Thyroid gland (tissue), 4 donors: ENCODE measurements at regions not wholly inside any gene's neighbourhood (a gene's known extent, or its start where the extent isn't known, plus 50 kb on each side); places are given as distances from the start of the nearest gene placed in this dataset.

Experiments
- DNase-seq, 2 donors: peaks; one replicate each; pipeline ENCODE4 v3.0.0-alpha.2; 2019
- H3K27ac ChIP-seq, 3 donors: fragments of 200-600 bp; sonication (generic); 1 replicate in 2 of 3; 2 replicates in 1 of 3; pipeline ENCODE4 v1.5.1; 2016 to 2019; ENCODE audit warnings: mild to moderate bottlenecking in 1 of 3, moderate library complexity in 1 of 3
- H3K27me3 ChIP-seq: fragments of 200-600 bp; sonication (generic); one replicate; pipeline ENCODE4 v1.5.1; 2019
- H3K36me3 ChIP-seq, 2 donors: fragments of 200-600 bp; sonication (generic); one replicate each; pipeline ENCODE4 v1.5.1; 2016 to 2019
- H3K4me1 ChIP-seq, 2 donors: fragments of 200-600 bp; sonication (generic); one replicate each; pipeline ENCODE4 v1.5.1; 2017 to 2019
- H3K4me3 ChIP-seq, 3 donors: fragments of 200-600 bp; sonication (generic); replicated peaks in 1 of 3; 1 replicate in 2 of 3; 2 replicates in 1 of 3; pipeline ENCODE4 v1.5.1; 2016; ENCODE audit warnings: mild to moderate bottlenecking in 1 of 3
- H3K9me3 ChIP-seq: fragments of 200-600 bp; sonication (generic); one replicate; pipeline ENCODE4 v1.5.1; 2017
- CTCF ChIP-seq, 6 experiments: fragments of 200-600 bp in 3 of 6; fragments of 450-650 bp in 3 of 6; sonication (generic) in 3 of 6; IDR thresholded peaks; one replicate each; pipeline ENCODE4 v1.5.1; 2016 to 2019; ENCODE audit warnings: antibody characterized with exemption in 6 of 6, mild to moderate bottlenecking in 2 of 6, inconsistent platforms in 1 of 6, moderate library complexity in 1 of 6
- POLR2A ChIP-seq, 2 donors: fragments of 450-650 bp; IDR thresholded peaks; one replicate each; pipeline ENCODE4 v1.6.1; 2017; ENCODE audit warnings: antibody characterized with exemption in 2 of 2, mild to moderate bottlenecking in 2 of 2, moderate library complexity in 1 of 2
- WGBS, 2 donors: methylation state at CpG; one replicate each; pipeline ENCODE4 v1.1.5; 2017; 5-methylcytosine and 5-hydroxymethylcytosine counted together
- intact Hi-C: fragments of 100-400 bp; cut with DNase I; formaldehyde crosslinking; loops from one replicate; pipeline ENCODE4 v1.15.1; 2023

DNA sequence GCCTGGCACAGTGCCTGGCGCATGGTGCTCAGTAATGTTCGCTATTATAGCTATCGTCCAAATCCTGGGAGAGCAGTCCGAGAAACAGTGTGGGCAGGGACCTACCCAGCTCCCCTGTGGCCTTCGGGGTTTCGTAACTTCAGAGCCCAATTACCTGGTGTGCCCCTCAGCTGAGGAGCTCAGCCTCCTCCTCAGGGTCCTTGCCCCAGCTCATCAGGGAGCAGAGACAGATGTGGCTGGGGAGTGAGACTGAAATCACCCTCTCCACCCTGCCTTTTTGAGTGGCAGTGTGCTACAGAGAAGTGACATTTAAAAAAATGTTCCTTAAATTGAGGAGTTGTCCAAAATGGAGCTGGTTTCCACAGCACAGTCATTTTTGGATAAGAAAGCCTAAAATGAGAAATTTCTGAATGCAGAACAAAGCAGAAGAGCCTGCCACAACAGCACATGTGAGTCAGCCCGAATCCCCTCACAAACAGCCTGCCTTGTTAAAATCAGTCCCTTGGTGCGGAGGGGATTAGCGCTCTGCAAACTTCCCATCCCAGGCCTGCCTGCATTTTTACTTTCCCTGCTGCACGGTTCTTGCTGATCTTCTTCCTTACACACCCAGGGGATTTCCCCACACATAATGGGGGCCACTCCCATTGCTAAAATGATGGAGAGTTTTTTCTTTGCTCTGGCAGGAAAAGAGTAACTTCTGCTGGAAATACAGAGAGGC is 78.1 kb upstream of the PITX1 start:
- Histone ChIP-seq H3K9me3 (no peaks in the 10 kb centered on the region), H3K4me1 (no peaks in the 10 kb centered on the region), H3K27ac (no peak overlapping the region), H3K27me3 (no peaks in the 10 kb centered on the region), H3K4me3 (no peak overlapping the region), H3K36me3 (no peaks in the 10 kb centered on the region)
- WGBS, 2 donors: 58 to 62% methylated on average over 8 to 9 of the region's 10 CpGs
- no peak for TF ChIP-seq CTCF (IDR thresholded peaks at IDR 0.05)
- no peak for TF ChIP-seq POLR2A (IDR thresholded peaks at IDR 0.05)
- intact Hi-C loops: no loop called here
- DNase-seq: no peak

- WGBS, 2 donors: 76 to 84% methylated on average over 10 to 11 of the region's 11 CpGs
- H3K4me1 ChIP-seq: no peaks in the 10 kb centered on the region
- DNase-seq: no peak
- H3K27ac ChIP-seq: no peak overlapping the region
- H3K9me3 ChIP-seq: no peaks in the 10 kb centered on the region
- no peak for TF ChIP-seq CTCF (IDR thresholded peaks at IDR 0.05)
- no peak for TF ChIP-seq POLR2A (IDR thresholded peaks at IDR 0.05)
- H3K36me3 ChIP-seq: no peaks in the 10 kb centered on the region
- H3K4me3 ChIP-seq: no peak overlapping the region
- H3K27me3 ChIP-seq: no peaks in the 10 kb centered on the region
- intact Hi-C loops: no loop called here
Observed at GRCh38 chr5:135110785-135111596, 77.0 kb upstream of the PITX1 start.

DNA sequence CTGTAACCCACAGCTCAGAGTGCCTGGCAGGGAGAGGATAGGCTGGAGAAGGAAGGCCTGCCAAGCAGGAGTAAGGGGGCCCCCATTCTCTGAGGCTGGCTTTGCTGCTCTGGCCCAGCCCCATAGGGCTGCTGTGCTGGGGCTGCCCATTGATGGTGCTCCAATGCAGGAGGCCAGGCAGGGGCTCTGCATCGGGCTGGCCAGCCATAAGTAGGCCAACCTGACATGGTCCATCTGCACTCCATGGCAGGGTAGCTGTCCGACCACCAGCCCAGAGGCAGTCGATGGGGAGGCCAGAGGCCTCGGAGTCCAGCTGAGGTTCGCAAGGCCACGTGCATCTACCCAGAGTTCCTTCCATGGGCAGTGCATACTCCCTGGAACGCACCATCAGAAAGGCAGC is 75.0 kb upstream of the PITX1 start:
- no peaks in the 10 kb centered on the region for H3K27me3 ChIP-seq
- H3K4me3 ChIP-seq: no peak overlapping the region
- H3K36me3 ChIP-seq: no peaks in the 10 kb centered on the region
- no peak for TF ChIP-seq POLR2A (IDR thresholded peaks at IDR 0.05)
- TF ChIP-seq CTCF (IDR thresholded peaks at IDR 0.05): no peak
- no peak overlapping the region for H3K27ac ChIP-seq
- H3K4me1 ChIP-seq: no peaks in the 10 kb centered on the region
- H3K9me3 ChIP-seq: no peaks in the 10 kb centered on the region
- WGBS, 2 donors: 99% methylated on average over 7 of the region's 7 CpGs
- intact Hi-C loops: no loop called here
- no peak for DNase-seq

DNA sequence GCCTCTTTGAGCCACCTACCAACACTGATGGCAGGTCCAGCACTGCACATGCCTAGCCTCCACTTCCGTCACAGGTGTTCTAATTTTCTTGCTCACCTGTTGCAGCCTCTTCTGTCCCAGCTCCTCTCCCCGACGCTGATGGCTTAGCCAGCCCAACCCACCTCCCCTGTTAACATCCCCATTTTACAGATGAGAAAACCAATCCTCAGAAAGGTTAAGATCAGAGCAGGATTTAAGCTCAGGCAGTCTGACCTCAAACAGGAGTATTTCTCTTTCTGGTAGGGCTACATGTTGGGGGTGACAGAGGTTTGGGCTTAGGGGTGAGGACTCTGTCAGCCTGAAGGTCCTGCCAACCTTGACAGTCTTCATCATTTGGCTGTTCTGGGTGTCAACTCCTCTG is 74.5 kb upstream of the PITX1 start:
- Histone ChIP-seq H3K27me3 (no peaks in the 10 kb centered on the region), H3K4me3 (no peak overlapping the region), H3K9me3 (no peaks in the 10 kb centered on the region), H3K27ac (no peak overlapping the region), H3K4me1 (no peaks in the 10 kb centered on the region), H3K36me3 (no peaks in the 10 kb centered on the region)
- WGBS, 2 donors: 100% methylated on average over 3 of the region's 3 CpGs
- intact Hi-C loops: no loop called here
- DNase-seq: no peak
- TF ChIP-seq CTCF (IDR thresholded peaks at IDR 0.05) (no peak), POLR2A (IDR thresholded peaks at IDR 0.05) (no peak)

DNA sequence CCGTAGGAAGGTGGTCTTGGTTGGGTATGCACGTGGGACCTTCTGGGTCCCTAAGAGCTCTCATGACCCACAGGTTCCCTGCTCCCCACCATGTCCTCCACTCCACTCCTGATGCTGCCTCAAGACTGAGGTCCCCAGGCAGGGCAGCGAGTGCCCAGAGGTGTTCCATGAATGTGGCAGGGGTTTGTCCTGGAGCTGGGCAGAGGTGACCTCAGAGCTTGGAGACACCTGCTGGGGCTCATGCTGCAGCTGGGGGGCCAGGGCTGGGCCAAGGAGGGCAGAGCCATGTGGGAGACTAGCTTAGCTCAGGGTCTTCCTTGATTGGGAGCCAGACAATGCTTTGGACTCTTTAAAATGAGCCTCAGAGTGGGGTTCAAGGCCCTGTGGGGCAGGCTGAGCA is 74.0 kb upstream of the PITX1 start:
- intact Hi-C loops: no loop called here
- Histone ChIP-seq H3K4me3 (no peak overlapping the region), H3K9me3 (no peaks in the 10 kb centered on the region), H3K36me3 (no peaks in the 10 kb centered on the region), H3K4me1 (no peaks in the 10 kb centered on the region), H3K27me3 (no peaks in the 10 kb centered on the region), H3K27ac (no peak overlapping the region)
- TF ChIP-seq CTCF (IDR thresholded peaks at IDR 0.05): no peak
- TF ChIP-seq POLR2A (IDR thresholded peaks at IDR 0.05): no peak
- 89 to 91% methylated on average over 1 to 3 of the region's 3 CpGs for WGBS, 2 donors
- DNase-seq: no peak
